Activated CD4-positive, CD25-positive, alpha-beta regulatory T cell treated with anti-CD3 and anti-CD28 coated beads, Interleukin-2, amount 50 U/mL, for 72 hours (primary cell): ENCODE measurements at regions not wholly inside any gene's neighbourhood (a gene's known extent, or its start where the extent isn't known, plus 50 kb on each side); places are given as distances from the start of the nearest gene placed in this dataset.

Experiments
- DNase-seq: peaks from one replicate; pipeline ENCODE4 v3.0.0; 2021

- DNase-seq = no peak
Observed at GRCh38 chr9:1202512-1203280, 152.5 kb downstream of the DMRT2 start.

- DNase-seq = no peak
Observed at GRCh38 chr9:1207686-1208085, 157.5 kb downstream of the DMRT2 start.

GRCh38 chr9:1208157-1208556 is 158.0 kb downstream of the DMRT2 start:
- DNase-seq = no peak

GRCh38 chr9:1210954-1211353 is 160.8 kb downstream of the DMRT2 start:
- no peak for DNase-seq

- DNase-seq = no peak
Observed at GRCh38 chr9:1216532-1216931, 166.4 kb downstream of the DMRT2 start.

GRCh38 chr9:1217076-1217475 is 166.9 kb downstream of the DMRT2 start:
- DNase-seq = no peak

GRCh38 chr9:1219284-1219683 is 169.1 kb downstream of the DMRT2 start:
- no peak for DNase-seq

GRCh38 chr9:1221298-1221697 is 171.1 kb downstream of the DMRT2 start:
- DNase-seq = no peak

GRCh38 chr9:1222511-1222910 is 172.4 kb downstream of the DMRT2 start:
- DNase-seq = no peak

- DNase-seq = no peak
Observed at GRCh38 chr9:1231998-1232919, 182.1 kb downstream of the DMRT2 start.

GRCh38 chr9:1233568-1233967 is 183.4 kb downstream of the DMRT2 start:
- DNase-seq = no peak

GRCh38 chr9:1235650-1236049 is 185.5 kb downstream of the DMRT2 start:
- DNase-seq = no peak

- DNase-seq = no peak
Observed at GRCh38 chr9:1236061-1236460, 185.9 kb downstream of the DMRT2 start.

GRCh38 chr9:1238407-1238806 is 188.2 kb downstream of the DMRT2 start:
- DNase-seq = no peak

- no peak for DNase-seq
Observed at GRCh38 chr9:1248743-1249142, 198.6 kb downstream of the DMRT2 start.

GRCh38 chr9:1253064-1253979 is 203.2 kb downstream of the DMRT2 start:
- DNase-seq = no peak

- DNase-seq = no peak
Observed at GRCh38 chr9:1254071-1254470, 203.9 kb downstream of the DMRT2 start.

GRCh38 chr9:1256178-1256577 is 206.0 kb downstream of the DMRT2 start:
- DNase-seq = no peak

- no peak for DNase-seq
Observed at GRCh38 chr9:1261266-1261665, 211.1 kb downstream of the DMRT2 start.

- no peak for DNase-seq
Observed at GRCh38 chr9:1261879-1262766, 212.0 kb downstream of the DMRT2 start.

- DNase-seq = no peak
Observed at GRCh38 chr9:1267141-1267570, 217.0 kb downstream of the DMRT2 start.

GRCh38 chr9:1267581-1267980 is 217.4 kb downstream of the DMRT2 start:
- DNase-seq = no peak
